ENCODE measurements at regions not wholly inside any gene's neighbourhood (a gene's known extent, or its start where the extent isn't known, plus 50 kb on each side); places are given as distances from the start of the nearest gene placed in this dataset.
A peak's percentile ranks its signal among the peaks of the same experiment; 100 is the strongest.

DNA sequence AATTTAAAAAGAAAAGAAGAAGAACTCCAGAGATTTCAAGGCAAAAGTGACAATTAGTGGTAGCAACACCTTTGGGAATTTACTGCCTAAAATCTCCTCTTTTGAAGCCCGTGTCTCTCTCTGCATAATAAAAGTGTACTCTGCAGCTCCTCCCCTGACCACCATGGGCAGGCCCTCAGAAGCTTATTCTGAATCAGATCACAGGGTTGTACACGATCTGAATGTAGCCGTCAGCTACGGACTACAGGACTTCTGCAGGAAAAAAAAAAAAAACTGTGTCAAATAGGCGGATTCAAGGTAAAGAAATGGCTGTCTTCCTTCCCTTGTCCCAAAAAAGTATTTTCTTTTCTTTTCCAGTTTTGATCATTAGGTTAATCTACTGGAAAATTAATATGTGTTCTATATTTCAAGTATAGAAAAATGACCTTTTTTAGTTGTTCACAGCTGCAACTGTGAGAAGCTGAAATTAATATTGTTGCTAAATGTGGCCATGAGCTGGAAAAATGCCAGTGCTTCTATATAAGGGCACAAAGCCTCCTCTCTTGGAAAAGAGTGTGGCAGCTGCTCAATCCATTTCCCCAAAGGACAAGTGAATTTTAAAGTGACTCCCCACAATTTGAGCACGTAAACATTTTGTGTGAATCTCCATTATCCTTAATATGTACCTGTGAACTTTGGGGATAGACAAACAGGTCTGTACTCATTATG, 397.4 kb downstream of the C6orf118 start:
- DNase-seq = peak; percentile 89

- DNase-seq = no peak
These were observed 398.3 kb downstream of the C6orf118 start for GRCh38 chr6:164911151-164911550.

DNA sequence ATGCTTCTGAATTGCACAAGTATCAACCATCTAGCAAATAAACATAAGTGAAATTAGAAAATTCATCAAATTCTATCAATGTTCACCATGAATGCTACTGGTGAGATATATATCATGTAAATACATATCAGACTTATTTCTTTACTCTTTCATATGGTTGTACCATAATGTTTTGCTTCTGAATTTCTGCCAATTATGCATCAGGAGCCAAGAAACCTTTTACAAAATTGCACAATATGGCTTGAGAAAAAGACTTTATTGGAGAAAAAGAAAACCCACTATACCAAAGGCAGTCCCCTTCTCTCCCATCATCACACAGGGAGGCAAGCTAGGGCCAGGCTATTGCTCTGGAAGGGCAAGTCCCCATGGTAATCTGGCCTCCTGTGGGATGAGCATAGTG, 402.6 kb downstream of the C6orf118 start:
- no peak for DNase-seq

DNA sequence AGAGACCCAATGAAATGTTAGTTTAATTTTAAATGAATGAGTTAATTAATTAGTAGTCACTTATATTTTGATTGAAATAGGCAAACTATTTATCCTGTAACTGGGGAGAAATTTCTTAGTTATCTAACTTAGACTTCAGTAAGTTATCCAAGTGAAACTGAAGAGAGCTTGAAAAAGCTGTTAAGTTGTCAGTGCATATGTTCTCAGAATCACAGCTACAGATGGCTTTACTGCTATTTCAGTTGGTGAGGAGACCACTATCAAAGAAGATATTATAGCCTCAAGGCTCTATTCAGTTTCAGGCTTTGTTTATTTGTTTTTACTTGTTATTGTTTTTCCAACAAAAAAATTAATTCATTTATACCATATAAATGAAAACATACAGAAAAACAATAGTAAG, 404.1 kb downstream of the C6orf118 start:
- no peak for DNase-seq

- peak; percentile 34 for DNase-seq
These were observed 411.0 kb downstream of the C6orf118 start for GRCh38 chr6:164898412-164898811.

DNA sequence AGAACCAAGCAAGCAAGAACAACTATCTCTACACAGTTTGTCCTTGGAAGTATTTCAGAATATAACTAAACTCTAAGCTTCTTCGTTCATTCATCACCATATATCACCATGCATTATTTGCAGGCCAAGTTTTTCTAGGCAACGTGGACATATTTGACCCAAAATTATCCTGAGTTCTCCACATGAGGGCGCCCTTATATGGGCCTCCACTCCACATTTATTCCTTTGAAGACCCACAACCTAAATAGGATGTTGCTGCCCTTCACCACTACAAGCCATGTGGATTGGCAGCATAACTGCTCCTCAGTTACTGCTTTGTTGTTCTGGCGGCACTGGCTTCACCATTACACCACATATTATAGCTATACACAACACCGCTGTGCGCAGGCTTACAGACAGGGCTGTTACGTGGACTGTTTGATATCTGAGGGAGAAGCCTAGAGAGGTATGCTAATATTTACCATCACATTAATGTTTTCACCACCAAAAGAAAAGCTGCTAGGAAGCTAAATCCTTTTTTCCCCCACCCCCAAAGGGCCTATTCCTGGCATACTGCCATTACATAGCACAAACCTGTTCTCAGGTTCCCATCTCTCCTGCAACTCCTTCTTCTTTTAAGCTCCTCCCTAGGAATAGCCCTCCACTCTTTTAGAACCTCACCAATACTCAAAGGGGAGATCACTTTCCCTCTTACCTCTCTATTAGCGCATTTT, 411.7 kb downstream of the C6orf118 start:
- DNase-seq = peak; percentile 87

- no peak for DNase-seq
These were observed 419.4 kb downstream of the C6orf118 start for GRCh38 chr6:164889980-164890379.

DNA sequence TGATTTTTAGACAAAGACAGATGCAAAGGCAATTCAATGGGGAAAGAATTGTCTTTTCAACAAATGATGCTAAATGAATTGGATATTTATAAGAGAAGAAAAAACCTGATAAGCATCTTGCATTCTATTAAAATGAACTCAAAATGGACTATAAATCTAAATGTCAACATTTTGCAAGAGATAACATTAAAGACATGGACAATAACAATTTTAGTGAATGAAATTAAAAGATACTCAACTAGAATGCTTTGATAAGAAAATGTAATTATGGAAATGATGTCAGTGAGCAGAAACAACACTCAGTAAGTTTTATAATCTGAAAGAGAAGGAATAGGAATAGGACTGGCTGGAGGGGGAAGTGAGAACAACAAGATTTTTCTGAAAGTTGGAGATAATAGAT, 421.7 kb downstream of the C6orf118 start:
- DNase-seq = no peak

DNA sequence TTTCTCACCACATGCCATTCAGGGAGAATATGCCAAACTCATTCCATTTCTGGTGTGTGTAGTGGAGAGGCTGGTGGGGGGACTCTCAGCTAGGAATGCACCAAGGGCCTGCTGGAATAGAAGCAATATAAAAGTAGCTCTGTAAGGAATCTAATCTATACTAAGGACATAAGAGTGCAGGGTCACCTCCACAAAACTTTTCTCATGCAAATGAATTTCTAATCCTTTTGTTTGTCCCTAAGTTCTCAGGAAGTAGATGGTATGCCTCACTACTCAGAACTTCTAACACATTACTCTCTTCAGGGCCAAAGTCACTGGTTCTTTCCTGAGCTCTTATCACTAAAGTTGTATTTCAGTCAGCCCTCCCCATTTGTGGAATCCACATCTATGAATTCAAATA, 427.2 kb downstream of the C6orf118 start:
- DNase-seq = no peak

DNA sequence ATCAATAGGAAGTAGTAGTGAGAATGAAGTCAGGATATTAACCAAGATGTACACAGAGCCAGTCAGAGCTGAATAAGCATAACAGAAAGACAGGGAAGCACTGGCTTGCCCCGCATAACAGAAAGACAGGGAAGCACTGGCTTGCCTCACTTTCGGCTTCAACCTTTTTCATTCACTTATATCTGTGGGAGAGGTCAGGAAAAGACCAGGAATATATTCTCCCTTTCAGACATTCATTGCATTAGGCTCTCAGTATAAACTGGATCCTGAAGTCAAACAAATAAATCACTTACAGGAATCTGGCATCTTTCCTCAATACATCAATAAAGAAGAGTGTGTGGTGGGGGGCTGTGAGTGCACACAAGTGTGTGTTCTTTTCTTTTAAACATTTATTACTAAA, 437.6 kb downstream of the C6orf118 start:
- no peak for DNase-seq

GRCh38 chr6:164870164-164870563, 439.2 kb downstream of the C6orf118 start:
- DNase-seq = peak; percentile 22

GRCh38 chr6:164861967-164862366, 447.4 kb downstream of the C6orf118 start:
- no peak for DNase-seq

DNA sequence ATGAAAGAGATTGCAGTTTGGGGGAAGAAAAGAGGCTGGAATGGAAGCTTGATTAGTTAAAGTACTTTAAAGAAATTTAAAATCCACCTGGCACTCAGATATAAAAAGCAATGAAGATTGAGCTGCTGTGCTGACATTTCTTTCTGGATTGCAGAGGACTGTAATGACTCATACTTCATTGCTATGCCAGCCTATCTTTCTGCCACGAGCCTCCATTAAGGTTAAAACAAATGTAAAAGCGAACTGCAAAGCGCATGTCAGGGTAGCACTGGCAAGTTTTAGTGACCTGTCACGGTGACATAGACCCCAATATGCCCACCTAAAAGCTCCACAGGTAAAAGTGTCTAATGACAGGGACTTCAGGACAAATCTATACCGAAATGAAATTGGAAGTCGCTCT, 449.6 kb downstream of the C6orf118 start:
- no peak for DNase-seq

- DNase-seq = no peak
These were observed 453.3 kb downstream of the C6orf118 start for GRCh38 chr6:164856138-164856537.

- DNase-seq = no peak
These were observed 454.1 kb downstream of the C6orf118 start for GRCh38 chr6:164855281-164855680.

GRCh38 chr6:164854526-164854925, 454.9 kb downstream of the C6orf118 start:
- DNase-seq = no peak

DNA sequence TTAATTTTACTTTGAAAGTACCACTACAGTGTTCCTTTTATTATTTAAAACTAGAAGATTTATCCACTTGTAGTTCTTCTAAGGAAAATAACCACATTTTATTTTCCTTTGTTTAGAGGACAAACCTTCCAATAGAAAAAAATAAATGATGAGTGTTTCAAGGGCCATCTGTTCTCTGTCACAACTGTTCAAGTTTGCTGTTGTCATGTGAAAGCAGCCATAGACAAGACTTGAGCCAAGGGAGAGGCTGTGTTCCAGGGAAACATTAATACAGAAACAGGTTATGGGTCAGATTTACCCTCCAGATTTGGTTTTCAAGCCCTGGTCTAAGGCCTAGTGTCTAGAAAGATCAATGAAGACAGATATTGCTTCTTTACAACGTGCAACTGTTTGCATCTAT, 463.6 kb downstream of the C6orf118 start:
- DNase-seq = no peak

GRCh38 chr6:164842085-164842484, 467.3 kb downstream of the C6orf118 start:
- DNase-seq = no peak

DNA sequence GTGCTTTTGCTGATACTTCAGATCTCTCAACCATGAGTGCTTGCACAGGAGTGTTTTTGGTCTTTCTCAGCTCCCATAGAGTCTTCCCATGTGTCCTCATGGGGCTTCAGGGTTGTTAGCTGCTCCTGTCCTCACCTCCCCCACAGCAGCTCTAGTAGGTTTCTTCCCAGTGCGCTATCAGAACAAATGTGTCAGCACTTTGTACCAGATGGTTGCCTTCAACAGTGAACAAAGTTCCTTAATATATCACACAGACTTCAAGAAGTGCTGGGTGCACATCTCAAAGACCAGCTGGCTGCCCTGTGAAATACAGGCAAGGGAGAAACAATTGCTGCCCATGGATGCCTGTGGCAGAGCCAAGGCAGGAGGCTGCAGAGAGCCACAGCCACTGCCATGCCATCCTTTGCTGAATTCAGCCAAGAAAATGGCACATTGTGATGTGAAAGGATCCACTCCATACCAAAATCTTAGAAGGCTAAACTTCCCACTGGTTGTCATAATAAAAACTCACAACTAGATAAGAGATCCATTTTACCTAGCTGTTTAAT, 471.3 kb downstream of the C6orf118 start:
- no peak for DNase-seq

GRCh38 chr6:164836486-164836885, 472.9 kb downstream of the C6orf118 start:
- no peak for DNase-seq

DNA sequence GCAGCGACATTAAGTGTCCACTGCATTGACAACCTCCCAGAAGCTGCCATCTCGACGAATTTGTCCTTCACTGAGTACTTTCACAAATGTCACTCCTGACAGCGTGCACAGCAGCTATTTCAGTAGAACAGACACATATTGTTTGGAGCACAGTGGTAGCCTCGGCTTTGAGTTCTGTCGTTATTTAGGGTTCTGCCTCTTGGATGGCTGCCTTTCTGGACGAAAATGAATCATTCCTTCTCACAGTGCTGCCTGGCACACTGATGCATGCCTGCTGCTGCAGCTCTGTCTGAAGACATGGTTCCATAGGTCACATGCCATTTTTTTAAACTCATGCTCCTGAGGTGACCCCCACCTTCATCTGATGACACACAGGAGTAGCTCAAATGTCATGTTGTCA, 477.0 kb downstream of the C6orf118 start:
- DNase-seq = no peak

GRCh38 chr6:164827537-164827936, 481.9 kb downstream of the C6orf118 start:
- DNase-seq = peak; percentile 35

DNA sequence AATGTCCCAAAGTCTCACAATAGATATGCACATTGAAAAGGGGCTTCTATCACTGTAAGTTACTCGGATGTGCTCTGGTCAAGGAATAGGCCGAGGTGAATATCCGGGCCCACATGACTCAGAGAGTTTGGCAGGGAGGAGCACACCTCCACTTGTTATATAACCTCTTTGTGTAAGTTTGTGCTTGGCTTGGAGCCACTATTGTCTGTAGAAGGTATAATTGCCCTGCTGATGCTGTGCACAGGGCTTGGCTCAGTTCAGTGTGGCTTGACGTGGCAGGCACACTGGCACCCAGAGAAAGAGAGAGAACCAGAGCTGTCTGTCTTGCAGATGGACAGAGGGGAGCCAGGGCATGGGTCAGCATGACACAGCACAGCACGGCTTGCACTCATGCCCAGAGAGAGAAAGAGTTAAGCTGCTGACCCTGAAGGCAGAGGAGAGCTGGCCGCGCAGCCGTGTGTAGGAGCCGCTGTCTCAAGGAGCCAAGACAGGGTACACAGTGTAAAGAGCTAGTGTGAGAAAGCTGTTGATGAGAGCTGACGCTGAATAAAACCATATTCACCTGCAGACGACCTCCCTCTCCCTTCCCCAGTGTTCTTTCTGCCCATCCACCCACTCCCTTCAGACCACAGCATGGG, 482.5 kb downstream of the C6orf118 start:
- DNase-seq = no peak

DNA sequence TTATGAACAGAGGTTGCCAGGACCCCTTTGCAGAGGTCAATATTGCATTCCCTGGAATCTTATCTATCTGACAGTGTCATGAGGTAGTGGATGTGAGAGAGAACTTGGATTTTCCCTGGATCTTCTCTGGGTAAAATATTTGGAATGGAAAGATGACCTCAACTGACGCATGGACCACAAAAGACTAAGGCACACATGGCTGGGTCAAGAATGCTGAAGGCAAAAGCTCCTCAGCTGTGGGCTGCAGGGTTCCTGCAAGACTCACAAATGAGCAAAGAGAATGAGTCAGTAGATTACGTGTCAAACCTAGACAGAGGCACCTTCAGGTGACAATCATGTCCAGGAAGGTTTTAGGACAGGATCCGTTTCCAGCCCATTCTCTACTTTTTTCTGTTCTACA, 484.0 kb downstream of the C6orf118 start:
- DNase-seq = no peak
